ENCODE measurements at regions not wholly inside any gene's neighbourhood (a gene's known extent, or its start where the extent isn't known, plus 50 kb on each side); places are given as distances from the start of the nearest gene placed in this dataset.

DNA sequence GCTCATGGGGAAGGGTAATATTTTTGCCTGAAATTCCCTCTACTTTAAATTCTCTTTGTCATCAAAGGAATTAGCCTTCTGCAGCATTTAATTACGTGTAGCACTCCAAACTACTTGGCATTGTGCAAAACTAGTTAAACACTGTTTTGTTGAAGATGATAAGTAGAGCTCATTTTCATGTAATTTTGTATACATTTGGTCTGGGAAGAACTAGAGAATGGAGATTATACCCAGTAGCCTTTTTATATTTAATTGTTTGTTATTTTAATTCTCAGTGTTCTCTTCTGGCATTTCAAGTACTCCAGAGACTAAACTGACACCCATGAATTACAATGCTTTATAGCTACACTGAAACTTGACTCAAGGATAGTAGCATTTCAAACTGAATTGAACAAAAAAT lies 211.5 kb upstream of the SMIM31 start:
- H3K27ac ChIP-seq (ENCODE audit: low read depth, low read length): no peak overlapping the region
- H3K4ac ChIP-seq (replicated peaks; ENCODE audit: insufficient read length, low read depth, low read length): no peak overlapping the region
- H2AFZ ChIP-seq (ENCODE audit: low read length): no peak overlapping the region
- no peak overlapping the region for H3K4me2 ChIP-seq (ENCODE audit: insufficient read depth in 1 of 2, low read depth in 2 of 2, low read length in 2 of 2)
- no peak overlapping the region for H2AK5ac ChIP-seq (ENCODE audit: low read depth, low read length)
- H3K56ac ChIP-seq (replicated peaks; ENCODE audit: insufficient read length, low read depth, low read length): no peak overlapping the region
- ChIA-PET POLR2A (ENCODE audit: partially characterized antibody) (no interaction called here), CTCF (ENCODE audit: partially characterized antibody) (no interaction called here)
- no peaks in the 10 kb centered on the region; a peak in 1 of 8 replicates for H3K36me3 ChIP-seq (ENCODE audit: control insufficient read depth in 2 of 4, insufficient read depth in 4 of 4, low read length in 3 of 4)
- no peak overlapping the region for H3K9ac ChIP-seq (replicated peaks in 1 of 4; ENCODE audit: extremely low read depth in 1 of 4, low read depth in 3 of 4, low read length in 3 of 4)
- no peaks in the 10 kb centered on the region for H3K23me2 ChIP-seq (ENCODE audit: low read depth, low read length)
- no peak overlapping the region for H4K8ac ChIP-seq (ENCODE audit: extremely low read depth, insufficient read depth, low read length)
- no peaks in the 10 kb centered on the region for H3K4me1 ChIP-seq (replicated peaks in 1 of 4; ENCODE audit: control insufficient read depth in 3 of 4, insufficient read depth in 4 of 4, low read length in 3 of 4)
- no peak overlapping the region for H4K91ac ChIP-seq (replicated peaks; ENCODE audit: insufficient read length, low read length)
- no peak overlapping the region for H2BK120ac ChIP-seq (replicated peaks; ENCODE audit: low read depth, low read length)
- no peak overlapping the region for H3K23ac ChIP-seq (ENCODE audit: insufficient read length)
- no peaks in the 10 kb centered on the region for H3K79me2 ChIP-seq (ENCODE audit: control insufficient read depth in 1 of 2, insufficient read depth in 2 of 2, low read length in 2 of 2)
- H3K4me3 ChIP-seq (ENCODE audit: extremely low read depth in 1 of 4, insufficient read depth in 2 of 4, low read depth in 3 of 4, low read length in 4 of 4): no peak overlapping the region
- 84% methylated on average over 1 of the region's 1 CpG; no CpG with 5 or more reads in 1 of the 2 experiments for WGBS, 2 experiments (ENCODE audit: extremely low coverage in 1 of 2, insufficient coverage in 1 of 2, insufficient read length in 1 of 2, insufficient replicate concordance in 2 of 2, low coverage in 1 of 2, low lambda C conversion rate in 2 of 2, missing lambda C conversion rate in 1 of 2)
- no peak overlapping the region for H2BK5ac ChIP-seq (ENCODE audit: low read depth, low read length)
- no peak overlapping the region for H4K5ac ChIP-seq (ENCODE audit: insufficient read length, low read depth, low read length)
- H3K9me3 ChIP-seq (ENCODE audit: insufficient read depth in 2 of 2, low read depth in 1 of 2, low read length in 1 of 2): peaks cover 14 to 16% of the 10 kb centered on the region in 2 experiments
- H4K20me1 ChIP-seq (replicated peaks in 1 of 2; ENCODE audit: control insufficient read depth in 1 of 2, insufficient read depth in 2 of 2, low read length in 2 of 2): no peaks in the 10 kb centered on the region
- no peak overlapping the region for H3K14ac ChIP-seq (ENCODE audit: insufficient read length)
- no peak for FAIRE-seq
- no peak overlapping the region for H2BK20ac ChIP-seq (ENCODE audit: low read length)
- no peak overlapping the region for H2BK12ac ChIP-seq (ENCODE audit: low read depth, low read length)
- no peaks in the 10 kb centered on the region for H3K27me3 ChIP-seq (replicated peaks in 1 of 4; ENCODE audit: control insufficient read depth in 3 of 4, extremely low read depth in 1 of 4, insufficient read depth in 3 of 4, low read length in 3 of 4)
- no peak overlapping the region for H2BK15ac ChIP-seq (ENCODE audit: low read length)
- no peak for DNase-seq (ENCODE audit: low read depth in 1 of 2, low spot score in 2 of 2)
- no peaks in the 10 kb centered on the region for H3K79me1 ChIP-seq (ENCODE audit: low read depth, low read length)
- no peak overlapping the region for H3K18ac ChIP-seq (ENCODE audit: extremely low read depth, low read length)
- TF ChIP-seq, protein P1, sequence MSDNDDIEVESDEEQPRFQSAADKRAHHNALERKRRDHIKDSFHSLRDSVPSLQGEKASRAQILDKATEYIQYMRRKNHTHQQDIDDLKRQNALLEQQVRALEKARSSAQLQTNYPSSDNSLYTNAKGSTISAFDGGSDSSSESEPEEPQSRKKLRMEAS (IDR thresholded peaks at IDR 0.05): no peak
- TF ChIP-seq KDM5A (IDR thresholded peaks at IDR 0.05; ENCODE audit: low read length): no peak
- no peak for TF ChIP-seq TBP (IDR thresholded peaks at IDR 0.05; ENCODE audit: low read depth, low read length)
- no peak for TF ChIP-seq POU5F1 (IDR thresholded peaks at IDR 0.05; ENCODE audit: low read depth, low read length)
- no peak for TF ChIP-seq RBBP5 (IDR thresholded peaks at IDR 0.05; ENCODE audit: borderline replicate concordance, low read depth, low read length)
- TF ChIP-seq CEBPB (IDR thresholded peaks at IDR 0.05; ENCODE audit: low read depth, low read length): no peak
- no peak for TF ChIP-seq RFX5 (IDR thresholded peaks at IDR 0.05; ENCODE audit: borderline replicate concordance, low read depth, low read length)
- TF ChIP-seq HDAC2 (IDR thresholded peaks at IDR 0.05; ENCODE audit: borderline replicate concordance in 1 of 2, low read depth in 2 of 2, low read length in 2 of 2): no peak
- TF ChIP-seq RAD21 (IDR thresholded peaks at IDR 0.05 in 1 of 2, conservative IDR thresholded peaks at IDR 0.05 in 1 of 2; ENCODE audit: low read depth in 2 of 2, low read length in 2 of 2): no peak
- TF ChIP-seq SP2 (IDR thresholded peaks at IDR 0.05; ENCODE audit: low read length): no peak
- TF ChIP-seq, protein P2, sequence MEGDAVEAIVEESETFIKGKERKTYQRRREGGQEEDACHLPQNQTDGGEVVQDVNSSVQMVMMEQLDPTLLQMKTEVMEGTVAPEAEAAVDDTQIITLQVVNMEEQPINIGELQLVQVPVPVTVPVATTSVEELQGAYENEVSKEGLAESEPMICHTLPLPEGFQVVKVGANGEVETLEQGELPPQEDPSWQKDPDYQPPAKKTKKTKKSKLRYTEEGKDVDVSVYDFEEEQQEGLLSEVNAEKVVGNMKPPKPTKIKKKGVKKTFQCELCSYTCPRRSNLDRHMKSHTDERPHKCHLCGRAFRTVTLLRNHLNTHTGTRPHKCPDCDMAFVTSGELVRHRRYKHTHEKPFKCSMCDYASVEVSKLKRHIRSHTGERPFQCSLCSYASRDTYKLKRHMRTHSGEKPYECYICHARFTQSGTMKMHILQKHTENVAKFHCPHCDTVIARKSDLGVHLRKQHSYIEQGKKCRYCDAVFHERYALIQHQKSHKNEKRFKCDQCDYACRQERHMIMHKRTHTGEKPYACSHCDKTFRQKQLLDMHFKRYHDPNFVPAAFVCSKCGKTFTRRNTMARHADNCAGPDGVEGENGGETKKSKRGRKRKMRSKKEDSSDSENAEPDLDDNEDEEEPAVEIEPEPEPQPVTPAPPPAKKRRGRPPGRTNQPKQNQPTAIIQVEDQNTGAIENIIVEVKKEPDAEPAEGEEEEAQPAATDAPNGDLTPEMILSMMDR (IDR thresholded peaks at IDR 0.05; ENCODE audit: control extremely low read depth in 1 of 3, insufficient read depth in 1 of 3, low read depth in 1 of 3, low read length in 3 of 3): no peak
- no peak for TF ChIP-seq CREB1 (IDR thresholded peaks at IDR 0.05)
- no peak for TF ChIP-seq SP4 (IDR thresholded peaks at IDR 0.05; ENCODE audit: low read length)

Measured in H1 (cell line).